HG03521 (cell line): ENCODE measurements at regions not wholly inside any gene's neighbourhood (a gene's known extent, or its start where the extent isn't known, plus 50 kb on each side); places are given as distances from the start of the nearest gene placed in this dataset.

ENCODE experiments used
- ATAC-seq: cut with Tn5 transposase; IDR thresholded peaks from one replicate; pipeline ENCODE4 v1.9.1; 2021; ENCODE audit warnings: mild to moderate bottlenecking, moderate library complexity; ENCODE audit not compliant: unreplicated experiment

DNA sequence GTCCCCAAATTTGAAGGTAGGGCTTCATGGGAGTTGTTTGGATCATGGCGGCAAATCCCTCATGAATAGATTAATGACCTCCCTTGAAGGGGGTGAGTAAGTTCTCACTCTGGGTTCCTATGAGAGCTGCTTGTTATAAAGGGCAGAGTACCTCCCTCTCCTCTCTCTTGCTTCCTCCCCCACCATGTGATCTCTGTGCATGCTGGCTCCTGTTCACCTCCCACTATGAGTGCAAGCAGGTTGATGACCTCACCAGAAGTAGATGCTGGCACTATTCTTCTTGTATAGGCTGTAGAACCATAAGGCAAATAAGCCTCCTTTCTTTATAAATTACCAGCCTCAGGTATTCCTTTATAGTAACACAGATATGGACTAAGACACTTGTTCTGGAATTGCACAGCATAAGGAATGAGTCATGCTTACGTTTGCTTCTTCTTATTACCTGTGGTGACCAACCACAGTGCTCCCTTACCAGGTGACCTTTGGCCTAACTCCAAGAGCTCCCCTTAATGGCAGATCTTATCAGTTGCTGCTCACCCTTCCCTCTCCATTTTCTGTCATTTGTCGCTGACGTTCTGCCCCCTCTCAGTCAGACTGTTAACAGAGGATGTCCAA lies 559.5 kb upstream of the GCFC2 start:
- no peak for ATAC-seq

DNA sequence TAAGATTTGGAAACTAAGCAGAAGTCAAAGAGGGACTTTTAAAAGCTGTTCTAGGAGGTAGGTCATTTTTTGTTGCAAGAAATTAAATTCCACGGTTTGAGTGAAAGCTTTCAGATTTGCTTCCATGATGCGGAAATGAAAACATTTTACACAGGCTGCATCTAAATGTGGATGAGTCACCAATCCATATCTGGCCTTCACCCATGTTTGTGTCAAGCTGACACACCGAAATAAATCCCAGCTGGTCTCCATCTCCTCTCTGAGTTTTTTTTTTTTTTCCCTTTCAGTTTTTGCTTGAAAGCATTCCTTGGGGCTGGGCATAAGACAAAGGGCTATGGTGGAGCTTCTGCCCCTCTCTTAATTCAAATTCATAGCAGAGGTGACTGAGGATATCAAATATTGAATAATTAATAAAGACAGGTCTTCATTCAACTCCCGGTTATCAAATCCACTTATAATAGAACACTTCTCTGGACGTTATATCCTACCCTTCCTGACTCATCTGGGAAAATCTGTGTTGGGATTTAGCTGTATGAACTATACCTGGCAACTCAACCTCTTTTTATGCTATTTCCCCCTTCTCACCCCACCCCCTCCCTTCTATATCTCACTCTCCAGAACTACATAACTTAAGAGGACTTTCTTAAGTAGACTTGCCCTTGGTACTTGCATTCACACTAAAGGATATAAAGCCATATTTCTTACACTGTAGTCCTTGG lies 558.3 kb upstream of the GCFC2 start:
- ATAC-seq = no peak

DNA sequence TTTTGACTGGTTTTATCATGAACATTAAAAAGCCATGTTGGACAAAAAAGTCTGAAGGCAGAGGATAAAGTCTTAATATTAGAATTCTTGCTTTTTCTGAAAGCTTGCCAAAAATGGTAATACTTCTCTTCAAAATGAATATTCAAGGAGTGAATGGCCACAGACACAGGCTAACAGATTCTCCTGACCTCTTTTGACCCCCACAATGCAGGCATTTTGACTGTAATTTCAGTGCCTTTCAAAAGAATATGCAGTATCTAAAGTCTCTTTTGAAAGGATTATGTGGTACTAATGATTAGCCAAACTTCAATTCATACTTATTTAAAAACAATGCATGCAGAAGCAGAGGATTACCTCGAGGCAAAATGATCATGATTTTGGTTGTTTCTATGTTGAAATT lies 557.8 kb upstream of the GCFC2 start:
- ATAC-seq = no peak

DNA sequence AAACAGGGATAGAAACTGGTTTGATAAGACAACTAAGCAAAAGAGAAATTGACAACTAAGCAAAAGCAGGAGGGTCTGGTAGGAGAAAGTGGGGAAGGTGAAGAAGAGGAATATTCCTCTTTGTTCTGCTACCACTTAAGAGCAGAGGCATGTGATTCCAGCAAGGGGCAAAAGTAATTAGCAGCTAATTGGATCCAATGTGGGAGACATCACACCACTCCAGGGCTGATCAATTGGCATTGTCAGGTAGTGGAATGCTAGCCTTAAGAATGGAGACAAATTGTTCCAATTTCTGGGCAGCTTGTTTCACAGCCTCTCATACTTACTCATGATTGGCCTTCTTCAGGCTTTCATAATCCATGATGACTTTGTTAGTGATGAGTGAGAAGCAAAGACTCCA lies 547.1 kb upstream of the GCFC2 start:
- ATAC-seq = no peak

DNA sequence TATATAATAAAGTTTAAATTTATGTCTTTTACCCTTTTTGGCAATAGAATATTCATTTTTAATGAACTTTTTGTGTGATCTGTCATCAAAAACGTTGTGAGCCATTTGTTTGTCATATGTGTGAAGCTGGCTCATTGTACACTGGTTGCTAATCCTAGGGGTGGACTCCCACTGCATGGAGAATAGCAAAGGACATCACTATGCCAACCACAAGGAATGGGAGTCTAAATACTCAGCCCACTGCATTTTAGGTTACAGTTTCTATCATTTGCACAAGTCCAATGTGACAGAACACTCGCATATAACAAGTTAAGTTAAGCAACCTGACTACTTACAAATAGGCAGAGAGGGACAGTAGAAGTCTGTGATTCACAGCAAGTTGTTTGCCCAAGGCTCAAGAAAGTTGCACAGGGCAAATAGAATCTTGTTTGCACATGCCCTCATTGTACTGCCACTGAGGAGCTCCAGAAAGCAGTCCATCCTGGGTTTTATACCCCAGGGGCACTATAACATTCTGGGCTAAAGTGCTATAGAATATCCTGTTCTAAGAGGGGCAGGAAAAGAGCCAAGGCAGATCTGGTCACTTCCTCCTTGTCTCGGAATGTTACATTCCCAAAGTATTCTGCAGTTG lies 545.9 kb upstream of the GCFC2 start:
- no peak for ATAC-seq

DNA sequence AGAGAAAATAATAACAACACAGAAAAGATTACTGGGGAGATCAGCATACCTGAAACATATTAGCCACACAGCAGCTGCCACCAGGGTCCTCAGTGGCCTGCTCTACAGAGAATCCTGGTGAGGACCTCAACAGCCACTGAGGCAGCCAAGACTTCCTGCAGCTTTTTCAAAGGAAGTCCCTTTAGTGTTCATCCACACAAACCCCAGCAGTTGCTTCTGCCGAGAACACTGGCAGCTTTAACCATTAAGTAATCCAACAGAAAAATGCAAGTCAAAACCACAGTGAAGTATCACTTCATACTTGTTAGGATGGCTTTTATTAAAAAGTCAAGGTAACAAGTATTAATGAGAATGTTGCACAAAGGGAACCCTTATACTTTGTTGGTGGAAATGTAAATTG lies 542.0 kb upstream of the GCFC2 start:
- ATAC-seq = no peak

DNA sequence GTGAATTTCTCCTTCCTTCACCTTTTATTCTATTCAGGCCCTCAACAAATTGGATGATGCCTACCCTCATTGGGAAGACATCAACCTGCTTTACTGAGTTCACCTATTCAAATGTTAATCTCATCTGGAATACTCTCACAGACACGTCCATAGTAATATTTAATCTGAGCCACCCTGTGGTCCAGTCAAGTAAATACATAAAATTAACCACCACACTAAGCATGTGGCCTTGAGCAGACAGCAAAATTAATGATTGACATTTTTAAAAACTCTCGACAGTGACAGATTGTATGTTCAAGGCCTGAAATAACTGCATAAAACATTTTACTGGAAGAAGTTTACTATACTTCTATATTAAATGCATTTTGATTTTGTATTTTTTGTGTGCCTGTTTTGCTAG lies 540.6 kb upstream of the GCFC2 start:
- no peak for ATAC-seq

DNA sequence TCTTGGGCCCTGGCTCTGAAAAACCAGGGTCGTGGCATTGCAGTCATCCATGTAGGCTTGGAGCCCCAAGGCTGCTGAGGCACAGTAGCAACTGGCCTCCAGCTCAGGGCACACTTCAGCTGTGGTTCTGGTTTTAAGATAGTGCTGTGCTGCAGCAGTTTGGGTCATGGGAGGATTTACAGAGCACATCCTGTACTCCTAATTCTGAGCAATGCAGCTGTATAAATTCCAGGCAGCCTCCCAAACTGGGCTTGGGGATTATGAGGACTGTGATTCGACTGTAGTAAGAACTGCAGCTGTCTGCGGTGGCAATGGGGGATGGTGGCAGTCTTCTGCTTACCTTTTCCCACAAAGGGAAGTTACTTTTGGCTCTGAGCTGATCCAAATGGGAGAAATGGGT lies 536.3 kb upstream of the GCFC2 start:
- no peak for ATAC-seq

DNA sequence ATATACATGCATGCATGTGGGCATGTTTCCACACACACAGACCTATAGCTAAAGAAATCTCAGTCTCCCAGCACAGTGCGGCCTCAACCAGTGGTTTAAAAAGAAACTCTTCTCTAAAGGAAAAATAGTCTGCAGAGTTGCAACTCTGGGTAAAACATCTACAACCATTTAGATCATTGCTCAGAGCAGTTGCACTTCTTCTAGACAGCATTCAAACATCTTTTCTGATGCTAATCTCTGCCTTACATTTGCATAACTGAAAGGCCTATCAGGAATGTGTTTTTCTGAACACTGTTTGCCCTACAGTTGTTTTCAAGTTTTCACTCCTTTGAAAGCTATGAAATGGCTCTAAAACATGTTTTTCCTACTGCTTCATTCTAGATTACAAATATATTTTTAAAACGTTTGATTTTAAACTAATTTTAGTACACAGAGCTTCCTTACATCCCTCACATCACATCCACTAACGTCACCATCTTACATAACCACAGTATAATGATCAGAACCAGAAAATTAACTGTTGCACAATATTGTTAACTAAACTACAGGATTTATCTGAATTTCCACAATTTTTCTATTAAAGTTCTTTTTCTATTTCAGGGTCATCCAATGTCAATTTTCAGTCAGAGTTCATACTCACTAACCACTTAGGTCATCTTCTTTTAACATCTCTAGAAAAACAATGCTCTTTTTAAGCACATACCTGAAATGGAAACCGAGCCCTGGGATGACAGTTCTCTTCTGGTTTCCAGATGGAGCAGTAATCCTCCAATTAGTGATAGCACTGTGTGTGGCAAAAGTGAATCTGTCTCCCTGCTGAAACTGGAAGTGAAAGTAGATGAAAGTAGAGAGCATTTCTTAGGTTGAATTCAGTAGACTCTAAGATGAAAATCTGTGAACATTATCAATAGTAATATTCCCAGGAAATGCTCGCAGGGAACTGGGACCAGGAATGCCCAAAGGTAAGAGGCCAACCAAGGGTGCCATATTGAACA lies 501.6 kb upstream of the GCFC2 start:
- ATAC-seq = no peak

DNA sequence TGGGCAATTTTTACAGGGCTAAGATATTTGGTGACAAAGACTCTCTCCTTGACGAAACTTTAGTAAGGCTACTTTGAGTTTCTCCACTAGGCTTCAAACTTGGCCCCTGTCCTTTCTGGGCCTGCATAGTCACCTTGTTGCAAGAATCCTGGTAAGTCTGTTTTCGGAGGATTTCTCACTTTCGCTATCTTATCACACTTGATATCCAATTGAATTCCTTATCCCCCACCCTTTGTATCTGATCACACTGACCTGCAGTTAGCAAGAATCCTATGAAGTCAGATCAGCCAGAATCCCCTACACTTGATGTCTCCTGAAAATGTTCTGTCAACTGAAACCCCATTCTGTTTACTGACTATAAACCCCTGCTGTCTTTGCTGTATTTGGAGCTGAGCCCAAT lies 499.8 kb upstream of the GCFC2 start:
- no peak for ATAC-seq

DNA sequence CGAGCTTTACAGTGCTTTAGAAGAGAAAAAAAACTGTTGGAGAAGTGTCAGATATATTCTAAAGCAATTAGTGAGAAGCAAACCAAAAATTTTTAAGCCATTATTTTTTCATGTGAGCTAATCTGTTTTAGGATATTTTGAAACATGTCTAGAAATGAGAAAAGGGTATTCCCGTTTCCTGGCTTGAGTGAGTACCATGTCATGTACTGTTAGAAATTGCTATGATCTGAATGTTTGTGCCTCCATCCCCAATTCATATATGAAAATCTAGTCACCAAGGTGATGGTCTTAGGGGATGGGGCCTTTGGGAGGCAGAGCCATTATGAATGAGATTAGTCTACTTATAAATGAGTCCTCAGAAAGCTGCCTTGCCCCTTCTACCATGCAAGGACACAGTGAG lies 493.3 kb upstream of the GCFC2 start:
- no peak for ATAC-seq

DNA sequence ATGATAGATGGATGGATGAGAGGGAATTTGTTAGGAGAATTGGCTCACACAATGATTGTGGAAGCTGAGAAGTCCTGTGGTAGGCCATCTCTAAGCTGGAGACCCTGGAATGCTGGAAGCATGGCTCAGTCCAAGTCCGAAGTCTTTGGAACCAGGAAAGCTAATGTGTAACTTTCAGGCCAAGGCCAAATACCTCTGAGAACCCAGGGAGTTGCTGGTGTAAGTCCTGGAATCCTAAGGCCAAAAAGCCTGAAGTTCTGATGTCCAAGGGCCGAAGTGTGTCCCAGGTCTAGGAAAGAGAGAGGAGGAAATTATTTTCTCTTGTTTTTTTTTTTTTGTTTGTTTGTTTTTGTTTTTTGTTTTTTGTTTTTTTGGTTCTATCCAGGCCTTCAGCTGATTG lies 492.2 kb upstream of the GCFC2 start:
- ATAC-seq = no peak

DNA sequence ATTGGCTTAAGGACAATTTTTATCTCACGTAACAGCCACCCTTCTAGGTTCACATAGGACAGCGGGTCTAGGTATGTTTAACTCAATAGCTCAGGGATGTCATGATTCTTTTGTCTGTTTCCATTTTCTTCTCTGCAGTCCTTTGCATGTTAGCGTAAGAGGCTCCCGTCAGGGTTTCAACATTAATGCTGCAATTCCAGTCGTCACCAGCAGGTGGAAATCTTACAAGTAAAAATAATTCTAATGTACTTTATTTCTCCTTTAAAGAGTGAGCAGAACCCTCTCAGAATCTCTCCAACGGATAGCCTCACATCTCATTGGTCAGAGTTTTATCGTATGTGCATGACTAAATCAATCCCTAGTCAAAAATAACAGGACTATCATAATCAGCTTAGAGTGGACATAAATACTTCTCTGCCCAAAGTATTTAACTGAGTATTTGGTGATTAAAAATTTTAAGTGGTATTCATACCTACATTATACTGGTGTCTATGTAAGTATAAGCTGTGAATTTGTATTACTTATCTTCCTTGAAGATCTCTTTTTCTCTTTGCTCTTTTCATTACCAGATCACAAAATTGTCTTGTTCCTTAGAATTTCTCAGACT lies 487.2 kb upstream of the GCFC2 start:
- ATAC-seq = no peak

DNA sequence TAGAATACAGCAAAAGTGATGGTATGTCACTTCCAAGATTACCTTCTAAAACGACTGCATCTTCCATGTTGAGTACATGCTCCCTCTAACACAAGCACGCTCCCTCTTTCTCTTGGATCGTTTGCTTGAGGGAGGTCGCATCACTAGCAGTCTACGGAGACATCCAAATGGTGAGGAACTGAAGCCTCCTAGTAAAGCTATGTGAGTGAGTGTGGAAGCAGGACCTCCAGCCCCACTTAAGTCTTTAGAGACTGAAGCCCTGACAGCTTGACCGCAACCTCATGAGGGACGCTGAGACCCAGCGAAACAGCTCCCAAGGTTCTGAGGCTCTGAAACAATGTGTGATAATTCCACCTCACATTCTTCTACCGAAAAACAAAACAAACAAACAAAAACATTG lies 486.7 kb upstream of the GCFC2 start:
- no peak for ATAC-seq

DNA sequence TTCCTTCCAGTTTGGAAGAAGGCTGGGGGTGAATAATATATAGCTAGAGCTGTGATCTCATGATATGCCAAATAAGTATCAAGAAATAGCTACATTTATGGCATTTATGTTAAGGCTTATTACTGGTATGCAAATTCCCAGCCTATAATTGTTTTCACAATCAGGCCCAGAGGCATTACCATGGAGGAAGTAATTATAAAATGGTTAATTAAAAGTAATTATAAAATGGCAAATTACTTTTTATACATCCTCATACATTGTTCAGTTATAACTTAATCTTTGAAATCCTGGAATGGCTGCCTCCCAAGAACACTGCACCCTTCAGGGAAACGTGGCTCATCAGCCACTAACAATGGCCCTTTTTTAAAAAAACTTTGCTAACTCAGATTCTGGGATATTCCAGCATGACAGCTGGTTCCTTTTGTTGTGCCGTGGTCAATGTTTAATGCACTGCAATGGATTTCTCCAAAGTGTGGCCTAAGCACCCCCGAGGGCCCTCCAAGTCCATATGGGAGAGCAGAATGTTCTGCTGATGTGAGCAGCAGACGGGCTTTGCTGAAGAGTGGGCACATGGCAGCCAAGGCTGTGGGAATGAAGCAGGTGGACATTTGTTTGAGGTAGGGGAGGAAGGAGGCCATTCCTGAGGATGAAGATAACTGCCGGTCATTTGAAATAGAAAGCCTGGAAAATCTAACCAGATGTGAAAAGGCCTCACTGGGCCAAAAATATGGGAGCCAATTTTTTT lies 483.5 kb upstream of the GCFC2 start:
- ATAC-seq = no peak

DNA sequence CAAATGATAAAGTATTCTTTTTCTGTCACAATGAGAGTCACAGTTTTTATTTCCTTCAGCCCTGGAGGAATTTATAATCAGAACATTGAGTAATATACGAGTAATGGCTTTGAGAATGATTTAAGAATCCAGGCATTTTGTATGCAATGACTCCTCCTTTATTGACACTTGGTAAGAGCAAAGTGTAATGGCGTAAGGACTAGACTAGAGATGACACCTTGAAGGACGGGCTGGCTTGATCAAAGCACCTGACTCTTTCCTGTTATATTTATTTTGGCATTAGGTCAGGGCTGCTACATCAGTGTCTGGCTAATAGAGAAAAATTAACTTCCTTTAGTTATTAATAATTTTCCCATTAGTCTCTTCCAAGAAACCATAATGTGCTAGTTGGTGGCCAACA lies 482.4 kb upstream of the GCFC2 start:
- no peak for ATAC-seq

DNA sequence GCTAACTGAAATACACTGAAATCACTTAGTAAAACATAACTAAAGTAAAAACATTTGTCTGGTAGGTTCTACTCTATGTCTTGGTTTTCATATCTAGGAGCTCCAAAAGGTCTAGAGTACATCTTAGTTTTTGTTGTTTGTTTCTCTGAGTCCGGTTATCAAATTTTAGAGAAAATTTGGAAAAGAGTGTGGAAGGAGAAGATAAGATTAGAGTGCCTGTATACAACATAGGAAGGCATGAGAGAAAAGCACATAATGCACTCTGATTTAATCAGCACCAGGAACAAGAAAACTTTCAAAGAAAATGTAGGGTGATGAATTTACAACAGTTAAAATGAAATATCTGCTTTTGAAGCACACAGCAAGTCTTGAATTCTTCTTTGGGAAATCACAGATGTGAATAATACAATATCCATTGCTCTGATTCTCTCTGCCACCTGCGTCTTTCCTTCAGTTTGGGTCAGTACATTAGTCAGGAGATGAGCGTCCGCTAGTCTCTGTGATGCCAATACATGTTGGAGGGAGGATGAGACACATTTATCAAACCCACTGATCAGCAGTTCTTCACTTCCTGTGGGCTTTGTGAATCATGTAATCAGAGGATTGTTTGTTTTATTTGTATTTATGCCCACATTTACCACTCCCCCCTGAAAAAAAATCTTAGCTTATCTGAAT lies 477.8 kb upstream of the GCFC2 start:
- ATAC-seq = no peak

DNA sequence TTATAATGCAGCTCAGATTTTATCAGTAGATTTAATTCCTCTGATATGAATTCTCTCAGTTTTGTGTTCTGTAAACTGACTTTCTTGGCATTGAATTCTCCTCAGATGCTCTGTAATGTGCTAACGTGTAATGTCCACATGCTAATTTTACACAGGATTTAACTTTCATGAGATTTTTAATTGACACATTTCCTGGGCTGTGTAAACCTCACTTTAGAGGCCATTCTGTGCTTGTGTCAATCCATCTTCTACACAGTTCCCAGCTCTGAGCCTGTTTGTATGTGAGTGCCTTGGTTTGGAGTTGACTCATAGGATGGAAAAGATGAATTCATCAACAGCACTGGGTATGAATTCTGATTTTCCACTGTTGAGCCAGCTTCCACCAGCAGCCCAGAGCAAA lies 476.7 kb upstream of the GCFC2 start:
- ATAC-seq = no peak

DNA sequence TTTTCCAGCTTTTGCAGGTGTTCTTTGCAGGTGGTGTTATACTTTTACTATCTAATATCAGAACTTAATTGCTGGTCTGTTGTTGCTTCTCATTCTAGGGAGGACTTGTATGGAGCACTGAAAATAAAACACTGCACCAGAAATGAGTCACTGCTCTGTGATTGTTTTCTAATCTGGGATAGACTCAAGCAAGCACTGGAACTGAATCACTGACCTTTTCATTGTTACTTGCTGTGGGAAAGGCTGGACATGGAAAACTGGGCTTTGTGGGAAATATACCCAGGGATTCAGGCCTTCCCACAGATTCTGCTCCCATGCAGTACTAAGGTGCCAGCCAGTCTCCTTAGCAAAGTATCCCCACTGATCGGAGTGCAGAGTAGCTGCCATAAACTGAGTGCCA lies 470.0 kb upstream of the GCFC2 start:
- ATAC-seq = no peak

DNA sequence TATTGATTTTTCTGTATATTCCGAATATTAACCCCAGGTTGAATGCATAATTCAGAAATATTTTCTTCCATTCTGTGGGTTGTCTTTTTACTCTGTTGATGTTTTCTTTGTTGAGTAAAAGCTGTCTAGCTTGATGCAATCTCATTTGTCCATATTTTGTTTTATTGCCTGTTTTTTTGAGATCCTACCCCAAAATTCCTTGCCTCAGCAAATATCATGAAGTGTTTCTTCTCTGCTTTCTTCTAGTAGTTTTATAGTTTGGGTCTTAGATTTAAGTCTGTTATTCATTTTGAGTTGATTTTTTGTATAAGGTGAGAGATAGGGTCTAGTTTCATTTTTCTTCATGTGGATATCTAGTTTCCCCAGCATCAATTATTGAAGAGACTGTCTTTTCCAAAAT lies 467.9 kb upstream of the GCFC2 start:
- no peak for ATAC-seq
